ENCODE measurements at regions not wholly inside any gene's neighbourhood (a gene's known extent, or its start where the extent isn't known, plus 50 kb on each side); places are given as distances from the start of the nearest gene placed in this dataset.

DNA sequence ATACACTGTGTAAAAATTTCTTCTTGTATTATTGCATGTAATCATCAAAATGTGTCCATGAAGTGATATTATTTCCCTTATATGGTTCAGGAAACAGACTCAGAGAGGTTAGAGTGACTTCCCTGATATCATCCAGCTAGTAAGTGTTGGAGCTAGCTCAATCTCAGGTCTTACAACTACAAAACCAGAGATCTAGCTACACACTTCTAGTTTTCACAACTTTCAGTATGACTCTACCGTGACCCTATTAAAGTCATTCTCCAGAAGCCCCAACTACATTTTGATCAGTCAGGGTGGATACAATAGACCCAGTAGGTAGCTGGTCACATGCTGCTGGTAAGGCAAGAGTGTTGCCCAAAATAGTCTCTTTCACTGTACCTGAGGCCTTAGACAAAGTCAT is 165.3 kb downstream of the GOLIM4 start:
- Mint-ChIP-seq H3K27ac (no peak overlapping the region), H3K4me1 (no peaks in the 10 kb centered on the region), H3K4me3 (no peak overlapping the region), H3K27me3 (peaks cover 0 to 11% (median 3%) of the 10 kb centered on the region in 5 donors), H3K9me3 (peaks cover 0 to 4% (median 0%) of the 10 kb centered on the region in 11 donors), H3K36me3 (no peaks in the 10 kb centered on the region)
- H3K4me1 ChIP-seq (ENCODE audit: control insufficient read depth in 2 of 2, insufficient read depth in 2 of 2, low read length in 2 of 2): no peaks in the 10 kb centered on the region
- H3K9me3 ChIP-seq (ENCODE audit: control insufficient read depth in 2 of 3, low read length in 3 of 3): no peaks in the 10 kb centered on the region
- intact Hi-C loops (cut with micrococcal nuclease): no loop called here
- no peaks in the 10 kb centered on the region for H3K36me3 ChIP-seq (ENCODE audit: control insufficient read depth in 2 of 3, insufficient read depth in 3 of 3, low read length in 3 of 3)
- no peak for ATAC-seq
- no peak overlapping the region for H3K4me3 ChIP-seq (ENCODE audit: low read length)
- CTCF ChIA-PET: no interaction called here
- no peak overlapping the region for H3K27ac ChIP-seq (ENCODE audit: low read depth, low read length)
- POLR2A ChIA-PET: no interaction called here
- no peak for DNase-seq
- H3K27me3 ChIP-seq (ENCODE audit: control insufficient read depth in 2 of 2, insufficient read depth in 2 of 2, low read length in 2 of 2): no peaks in the 10 kb centered on the region

DNA sequence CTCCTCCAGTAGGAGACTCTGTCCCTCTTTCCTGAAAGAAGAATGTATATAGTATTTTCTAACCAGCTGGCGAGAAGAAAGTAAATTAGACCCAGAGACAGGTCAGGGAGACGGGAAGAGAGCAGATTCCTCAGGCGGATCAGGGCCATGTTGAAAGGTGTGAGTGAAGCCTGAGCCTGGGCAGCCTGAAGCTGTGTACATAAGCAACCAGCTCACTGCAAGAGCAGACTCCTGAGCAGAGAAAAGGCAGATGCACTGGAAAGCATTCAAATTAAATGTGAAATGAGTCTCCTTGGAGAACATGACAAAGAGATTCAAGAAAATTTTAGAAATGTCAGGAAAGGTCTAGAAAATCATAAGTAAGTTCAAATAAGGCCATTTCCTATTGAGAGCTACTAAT is 165.8 kb downstream of the GOLIM4 start:
- Histone ChIP-seq H3K27me3 (ENCODE audit: control insufficient read depth in 2 of 2, insufficient read depth in 2 of 2, low read length in 2 of 2) (no peaks in the 10 kb centered on the region), H3K4me1 (ENCODE audit: control insufficient read depth in 2 of 2, insufficient read depth in 2 of 2, low read length in 2 of 2) (no peaks in the 10 kb centered on the region), H3K36me3 (ENCODE audit: control insufficient read depth in 2 of 3, insufficient read depth in 3 of 3, low read length in 3 of 3) (no peaks in the 10 kb centered on the region), H3K9me3 (ENCODE audit: control insufficient read depth in 2 of 3, low read length in 3 of 3) (no peaks in the 10 kb centered on the region), H3K27ac (ENCODE audit: low read depth, low read length) (no peak overlapping the region), H3K4me3 (ENCODE audit: low read length) (no peak overlapping the region)
- intact Hi-C loops (cut with micrococcal nuclease): loop anchor here in 1 of 2 donors (5.0 kb wide), 1 partner anchor 112 kb away; no protein-coding TSS in a partner anchor
- Mint-ChIP-seq H3K9me3 (peaks cover 0 to 4% (median 0%) of the 10 kb centered on the region in 11 donors), H3K4me3 (no peak overlapping the region), H3K27ac (no peak overlapping the region), H3K36me3 (no peaks in the 10 kb centered on the region), H3K27me3 (peaks cover 0 to 11% (median 3%) of the 10 kb centered on the region in 5 donors), H3K4me1 (no peaks in the 10 kb centered on the region)
- ATAC-seq (no peak), DNase-seq (no peak)
- ChIA-PET POLR2A (no interaction called here), CTCF (no interaction called here)

DNA sequence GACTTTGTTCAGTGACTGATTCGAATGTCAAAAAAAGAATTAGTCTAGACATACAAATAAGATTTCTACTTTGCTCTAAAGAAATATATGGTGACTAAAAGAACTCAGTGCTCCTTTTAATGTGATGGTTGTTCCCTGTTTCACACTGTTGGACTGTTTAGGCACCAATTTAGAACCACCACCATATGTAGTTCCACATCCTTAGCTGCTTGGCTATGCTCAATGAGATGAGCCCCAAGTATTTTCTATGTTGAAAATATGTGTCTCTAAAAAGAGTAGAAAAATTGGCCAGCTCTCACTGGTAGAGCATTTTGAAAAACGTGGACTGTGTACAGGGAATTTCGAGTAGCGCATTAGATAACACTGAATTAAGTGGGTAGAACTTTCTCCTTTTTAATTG is 167.3 kb downstream of the GOLIM4 start:
- H3K27me3 Mint-ChIP-seq: peaks cover 0 to 11% (median 0%) of the 10 kb centered on the region in 5 donors
- H3K9me3 Mint-ChIP-seq: peaks cover 0 to 4% (median 0%) of the 10 kb centered on the region in 11 donors
- Histone ChIP-seq H3K4me1 (ENCODE audit: control insufficient read depth in 2 of 2, insufficient read depth in 2 of 2, low read length in 2 of 2) (no peaks in the 10 kb centered on the region), H3K9me3 (ENCODE audit: control insufficient read depth in 2 of 3, low read length in 3 of 3) (no peaks in the 10 kb centered on the region), H3K27me3 (ENCODE audit: control insufficient read depth in 2 of 2, insufficient read depth in 2 of 2, low read length in 2 of 2) (no peaks in the 10 kb centered on the region), H3K4me3 (ENCODE audit: low read length) (no peak overlapping the region), H3K36me3 (ENCODE audit: control insufficient read depth in 2 of 3, insufficient read depth in 3 of 3, low read length in 3 of 3) (no peaks in the 10 kb centered on the region), H3K27ac (ENCODE audit: low read depth, low read length) (no peak overlapping the region)
- H3K27ac Mint-ChIP-seq: no peak overlapping the region
- DNase-seq: no peak
- ChIA-PET POLR2A (no interaction called here), CTCF (no interaction called here)
- H3K4me1 Mint-ChIP-seq: no peaks in the 10 kb centered on the region
- intact Hi-C loops (cut with micrococcal nuclease): loop anchor here in 1 of 2 donors (5.0 kb wide), 1 partner anchor 114 kb away; no protein-coding TSS in a partner anchor
- no peaks in the 10 kb centered on the region for H3K36me3 Mint-ChIP-seq
- ATAC-seq: no peak
- no peak overlapping the region for H3K4me3 Mint-ChIP-seq

DNA sequence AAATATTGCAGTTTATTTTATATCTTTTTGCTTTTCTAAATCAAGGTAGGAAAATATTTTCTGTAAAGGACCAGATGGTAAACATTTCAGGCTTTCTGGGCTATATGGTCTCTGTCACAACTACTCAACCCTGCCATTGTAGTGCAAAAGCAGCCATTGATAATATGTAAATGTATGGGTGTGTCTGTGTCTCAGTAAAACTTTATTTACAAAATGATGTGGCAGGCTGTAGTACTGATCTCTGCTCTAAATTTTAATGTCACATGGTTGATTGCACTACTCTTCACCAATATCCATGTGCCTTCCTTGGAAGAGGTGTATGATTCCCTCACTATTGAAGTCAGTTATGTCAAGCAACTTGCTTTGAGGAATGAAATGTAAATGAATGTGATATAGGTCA is 175.0 kb downstream of the GOLIM4 start:
- no peak for DNase-seq
- Histone ChIP-seq H3K4me3 (ENCODE audit: low read length) (no peak overlapping the region), H3K27ac (ENCODE audit: low read depth, low read length) (no peak overlapping the region), H3K36me3 (ENCODE audit: control insufficient read depth in 2 of 3, insufficient read depth in 3 of 3, low read length in 3 of 3) (no peaks in the 10 kb centered on the region), H3K4me1 (ENCODE audit: control insufficient read depth in 2 of 2, insufficient read depth in 2 of 2, low read length in 2 of 2) (no peaks in the 10 kb centered on the region), H3K27me3 (ENCODE audit: control insufficient read depth in 2 of 2, insufficient read depth in 2 of 2, low read length in 2 of 2) (peaks cover 0 to 3% of the 10 kb centered on the region in 2 donors), H3K9me3 (ENCODE audit: control insufficient read depth in 2 of 3, low read length in 3 of 3) (no peaks in the 10 kb centered on the region)
- Mint-ChIP-seq H3K27me3 (peaks cover 0 to 9% (median 3%) of the 10 kb centered on the region in 5 donors), H3K9me3 (peaks cover 0 to 2% (median 0%) of the 10 kb centered on the region in 11 donors), H3K27ac (no peak overlapping the region), H3K4me1 (no peaks in the 10 kb centered on the region), H3K36me3 (no peaks in the 10 kb centered on the region), H3K4me3 (no peak overlapping the region)
- ChIA-PET POLR2A (no interaction called here), CTCF (no interaction called here)
- intact Hi-C loops (cut with micrococcal nuclease): no loop called here
- ATAC-seq: no peak

DNA sequence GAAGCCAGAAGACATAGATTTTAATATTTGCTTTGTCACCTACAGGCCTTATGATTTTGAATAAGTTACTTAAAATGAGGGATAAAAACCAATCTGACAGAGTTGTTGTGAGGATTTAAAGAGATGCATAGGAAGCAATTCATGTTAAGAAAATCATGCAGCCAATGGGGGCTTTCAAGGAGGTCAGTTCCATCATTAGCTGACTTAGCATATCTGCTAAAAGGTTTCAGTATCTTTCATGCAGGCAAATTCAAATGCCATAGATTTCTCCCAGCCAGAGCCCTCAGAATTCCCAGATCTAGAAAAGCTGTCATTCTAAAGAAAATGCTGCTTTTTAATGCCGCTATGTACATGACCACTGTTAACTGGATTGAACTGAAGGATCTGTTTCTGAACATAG is 176.1 kb downstream of the GOLIM4 start:
- H3K9me3 Mint-ChIP-seq: peaks cover 0 to 2% (median 0%) of the 10 kb centered on the region in 11 donors
- Histone ChIP-seq H3K27ac (ENCODE audit: low read depth, low read length) (no peak overlapping the region), H3K27me3 (ENCODE audit: control insufficient read depth in 2 of 2, insufficient read depth in 2 of 2, low read length in 2 of 2) (peaks cover 0 to 3% of the 10 kb centered on the region in 2 donors), H3K9me3 (ENCODE audit: control insufficient read depth in 2 of 3, low read length in 3 of 3) (no peaks in the 10 kb centered on the region), H3K36me3 (ENCODE audit: control insufficient read depth in 2 of 3, insufficient read depth in 3 of 3, low read length in 3 of 3) (no peaks in the 10 kb centered on the region), H3K4me3 (ENCODE audit: low read length) (no peak overlapping the region), H3K4me1 (ENCODE audit: control insufficient read depth in 2 of 2, insufficient read depth in 2 of 2, low read length in 2 of 2) (no peaks in the 10 kb centered on the region)
- intact Hi-C loops (cut with micrococcal nuclease): no loop called here
- DNase-seq (no peak), ATAC-seq (no peak)
- no peak overlapping the region for H3K4me3 Mint-ChIP-seq
- peaks cover 0 to 9% (median 0%) of the 10 kb centered on the region in 5 donors for H3K27me3 Mint-ChIP-seq
- no peak overlapping the region for H3K27ac Mint-ChIP-seq
- H3K36me3 Mint-ChIP-seq: no peaks in the 10 kb centered on the region
- no peaks in the 10 kb centered on the region for H3K4me1 Mint-ChIP-seq
- ChIA-PET POLR2A (interaction anchor here (0.6 kb wide), 1 partner anchor 52 kb away, joined by 4 read pairs; no protein-coding TSS in a partner anchor), CTCF (no interaction called here)

DNA sequence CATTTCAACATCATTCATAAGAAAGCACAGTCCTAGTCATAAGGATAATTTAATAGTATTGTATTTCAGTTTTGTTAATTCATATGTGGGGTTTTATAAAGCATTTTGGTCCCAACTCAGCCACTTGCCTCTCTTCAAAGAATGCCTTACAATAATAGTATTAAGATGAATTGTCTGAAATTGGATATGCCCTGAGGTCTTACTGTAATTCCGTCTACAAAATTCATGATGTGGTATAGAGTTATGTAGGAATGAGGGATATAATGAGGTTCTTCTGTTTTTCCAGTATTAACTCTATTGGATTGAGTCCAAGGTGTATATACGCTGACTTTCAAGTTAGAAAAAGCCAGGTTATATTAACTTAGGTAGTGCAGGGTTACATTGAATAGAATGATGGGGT is 177.0 kb downstream of the GOLIM4 start:
- Mint-ChIP-seq H3K36me3 (no peaks in the 10 kb centered on the region), H3K27ac (no peak overlapping the region), H3K4me1 (no peaks in the 10 kb centered on the region), H3K4me3 (no peak overlapping the region), H3K9me3 (peaks cover 0 to 2% (median 0%) of the 10 kb centered on the region in 11 donors), H3K27me3 (peaks cover 0 to 9% (median 0%) of the 10 kb centered on the region in 5 donors)
- Histone ChIP-seq H3K27ac (ENCODE audit: low read depth, low read length) (no peak overlapping the region), H3K36me3 (ENCODE audit: control insufficient read depth in 2 of 3, insufficient read depth in 3 of 3, low read length in 3 of 3) (no peaks in the 10 kb centered on the region), H3K27me3 (ENCODE audit: control insufficient read depth in 2 of 2, insufficient read depth in 2 of 2, low read length in 2 of 2) (peaks cover 0 to 3% of the 10 kb centered on the region in 2 donors), H3K9me3 (ENCODE audit: control insufficient read depth in 2 of 3, low read length in 3 of 3) (no peaks in the 10 kb centered on the region), H3K4me1 (ENCODE audit: control insufficient read depth in 2 of 2, insufficient read depth in 2 of 2, low read length in 2 of 2) (no peaks in the 10 kb centered on the region), H3K4me3 (ENCODE audit: low read length) (no peak overlapping the region)
- ATAC-seq (no peak), DNase-seq (no peak)
- CTCF ChIA-PET: no interaction called here
- POLR2A ChIA-PET: no interaction called here
- intact Hi-C loops (cut with micrococcal nuclease): no loop called here

DNA sequence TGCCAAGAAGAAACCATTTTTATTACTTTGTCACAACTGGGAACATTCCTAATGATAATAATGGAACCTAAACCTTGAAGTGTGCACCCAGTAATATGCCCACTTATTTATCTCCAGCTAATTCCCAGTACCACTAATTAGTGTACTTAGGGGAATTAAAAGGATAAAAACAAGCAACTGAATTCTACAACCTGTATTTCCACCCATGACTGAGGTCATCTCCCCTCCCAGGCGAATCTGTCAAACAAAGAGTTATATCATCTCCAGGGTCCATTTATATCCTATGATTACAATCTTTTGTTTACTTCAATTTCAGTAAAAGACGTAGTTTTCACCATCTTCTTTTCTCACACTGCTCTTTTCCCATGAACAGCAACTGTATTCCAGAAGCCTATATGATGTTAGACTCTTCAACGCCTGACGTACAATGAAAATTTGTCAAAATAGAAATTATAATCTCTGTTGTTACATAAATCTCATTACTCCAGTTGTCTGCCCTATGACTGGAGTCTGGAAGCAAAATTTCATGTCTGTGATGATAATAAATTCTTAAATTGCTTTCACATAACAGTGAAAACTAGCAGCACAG is 177.6 kb downstream of the GOLIM4 start:
- Mint-ChIP-seq H3K27ac (no peak overlapping the region), H3K4me3 (no peak overlapping the region), H3K27me3 (peaks cover 0 to 9% (median 0%) of the 10 kb centered on the region in 5 donors), H3K36me3 (no peaks in the 10 kb centered on the region), H3K9me3 (peaks cover 0 to 2% (median 0%) of the 10 kb centered on the region in 11 donors), H3K4me1 (no peaks in the 10 kb centered on the region)
- ATAC-seq: no peak
- no peak overlapping the region for H3K27ac ChIP-seq (ENCODE audit: low read depth, low read length)
- H3K9me3 ChIP-seq (ENCODE audit: control insufficient read depth in 2 of 3, low read length in 3 of 3): no peaks in the 10 kb centered on the region
- no peak for DNase-seq
- no peak overlapping the region for H3K4me3 ChIP-seq (ENCODE audit: low read length)
- H3K4me1 ChIP-seq (ENCODE audit: control insufficient read depth in 2 of 2, insufficient read depth in 2 of 2, low read length in 2 of 2): no peaks in the 10 kb centered on the region
- H3K27me3 ChIP-seq (ENCODE audit: control insufficient read depth in 2 of 2, insufficient read depth in 2 of 2, low read length in 2 of 2): peaks cover 0 to 3% of the 10 kb centered on the region in 2 donors
- no peaks in the 10 kb centered on the region for H3K36me3 ChIP-seq (ENCODE audit: control insufficient read depth in 2 of 3, insufficient read depth in 3 of 3, low read length in 3 of 3)
- ChIA-PET CTCF (no interaction called here), POLR2A (no interaction called here)
- intact Hi-C loops (cut with micrococcal nuclease): no loop called here
